Body of pancreas (tissue), 4 donors: ENCODE measurements at regions not wholly inside any gene's neighbourhood (a gene's known extent, or its start where the extent isn't known, plus 50 kb on each side); places are given as distances from the start of the nearest gene placed in this dataset.

Experiments used
- POLR2A ChIP-seq, 3 donors: fragments of 450-650 bp; IDR thresholded peaks; one replicate each; pipeline ENCODE4 v1.6.1; 2016; ENCODE audit warnings: antibody characterized with exemption in 3 of 3, mild to moderate bottlenecking in 2 of 3
- TF ChIP-seq, protein P1 (sequence below), 7 experiments: fragments of 450-650 bp in 4 of 7; fragments of 200-600 bp in 3 of 7; sonication (generic) in 3 of 7; IDR thresholded peaks; one replicate each; pipeline ENCODE4 v1.5.1; 2016 to 2019; ENCODE audit warnings: antibody characterized with exemption in 7 of 7

DNA sequence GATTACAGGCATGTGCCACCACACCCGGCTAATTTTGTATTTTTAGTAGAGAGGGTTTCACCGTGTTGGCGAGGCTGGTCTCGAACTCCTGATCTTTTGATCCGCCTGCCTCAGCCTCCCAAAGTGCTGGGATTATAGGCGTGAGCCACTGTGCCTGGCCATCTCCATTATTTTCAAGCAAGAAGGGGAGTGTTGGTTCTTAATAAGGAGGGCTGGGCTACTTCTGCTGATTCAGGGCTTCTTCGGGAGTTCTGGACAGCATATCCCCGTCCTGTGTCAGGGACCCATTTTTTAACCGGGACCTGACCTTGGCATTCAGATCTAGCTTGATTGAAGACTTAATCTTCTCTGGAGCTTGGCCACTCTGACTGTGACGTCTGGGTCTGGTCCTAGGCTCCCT is 74.1 kb upstream of the SYN2 start:
- TF ChIP-seq, protein P1, sequence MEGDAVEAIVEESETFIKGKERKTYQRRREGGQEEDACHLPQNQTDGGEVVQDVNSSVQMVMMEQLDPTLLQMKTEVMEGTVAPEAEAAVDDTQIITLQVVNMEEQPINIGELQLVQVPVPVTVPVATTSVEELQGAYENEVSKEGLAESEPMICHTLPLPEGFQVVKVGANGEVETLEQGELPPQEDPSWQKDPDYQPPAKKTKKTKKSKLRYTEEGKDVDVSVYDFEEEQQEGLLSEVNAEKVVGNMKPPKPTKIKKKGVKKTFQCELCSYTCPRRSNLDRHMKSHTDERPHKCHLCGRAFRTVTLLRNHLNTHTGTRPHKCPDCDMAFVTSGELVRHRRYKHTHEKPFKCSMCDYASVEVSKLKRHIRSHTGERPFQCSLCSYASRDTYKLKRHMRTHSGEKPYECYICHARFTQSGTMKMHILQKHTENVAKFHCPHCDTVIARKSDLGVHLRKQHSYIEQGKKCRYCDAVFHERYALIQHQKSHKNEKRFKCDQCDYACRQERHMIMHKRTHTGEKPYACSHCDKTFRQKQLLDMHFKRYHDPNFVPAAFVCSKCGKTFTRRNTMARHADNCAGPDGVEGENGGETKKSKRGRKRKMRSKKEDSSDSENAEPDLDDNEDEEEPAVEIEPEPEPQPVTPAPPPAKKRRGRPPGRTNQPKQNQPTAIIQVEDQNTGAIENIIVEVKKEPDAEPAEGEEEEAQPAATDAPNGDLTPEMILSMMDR (IDR thresholded peaks at IDR 0.05), result no peak
- no peak for TF ChIP-seq POLR2A (IDR thresholded peaks at IDR 0.05)
